ENCODE measurements at regions not wholly inside any gene's neighbourhood (a gene's known extent, or its start where the extent isn't known, plus 50 kb on each side); places are given as distances from the start of the nearest gene placed in this dataset.

DNA sequence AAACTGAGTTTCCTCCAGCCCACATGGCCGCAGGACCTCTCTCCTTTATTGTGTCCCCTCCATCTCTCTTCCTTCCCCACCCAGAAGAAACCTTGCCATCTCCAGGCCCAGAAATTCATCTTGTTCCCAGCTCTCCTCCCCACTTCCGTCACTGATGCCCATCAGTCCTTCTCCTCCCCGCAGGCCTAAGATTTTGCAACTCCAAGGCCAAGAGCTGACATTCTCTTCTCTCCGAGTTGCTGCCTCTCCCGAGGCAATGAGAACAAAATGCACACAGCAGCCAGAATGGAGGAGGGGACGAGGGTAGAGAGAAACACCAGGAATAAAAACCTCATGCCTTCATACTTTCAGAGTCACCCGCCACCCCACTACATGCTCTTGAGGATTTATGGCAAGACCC, 526.5 kb upstream of the PROK2 start:
- no peak for DNase-seq

DNA sequence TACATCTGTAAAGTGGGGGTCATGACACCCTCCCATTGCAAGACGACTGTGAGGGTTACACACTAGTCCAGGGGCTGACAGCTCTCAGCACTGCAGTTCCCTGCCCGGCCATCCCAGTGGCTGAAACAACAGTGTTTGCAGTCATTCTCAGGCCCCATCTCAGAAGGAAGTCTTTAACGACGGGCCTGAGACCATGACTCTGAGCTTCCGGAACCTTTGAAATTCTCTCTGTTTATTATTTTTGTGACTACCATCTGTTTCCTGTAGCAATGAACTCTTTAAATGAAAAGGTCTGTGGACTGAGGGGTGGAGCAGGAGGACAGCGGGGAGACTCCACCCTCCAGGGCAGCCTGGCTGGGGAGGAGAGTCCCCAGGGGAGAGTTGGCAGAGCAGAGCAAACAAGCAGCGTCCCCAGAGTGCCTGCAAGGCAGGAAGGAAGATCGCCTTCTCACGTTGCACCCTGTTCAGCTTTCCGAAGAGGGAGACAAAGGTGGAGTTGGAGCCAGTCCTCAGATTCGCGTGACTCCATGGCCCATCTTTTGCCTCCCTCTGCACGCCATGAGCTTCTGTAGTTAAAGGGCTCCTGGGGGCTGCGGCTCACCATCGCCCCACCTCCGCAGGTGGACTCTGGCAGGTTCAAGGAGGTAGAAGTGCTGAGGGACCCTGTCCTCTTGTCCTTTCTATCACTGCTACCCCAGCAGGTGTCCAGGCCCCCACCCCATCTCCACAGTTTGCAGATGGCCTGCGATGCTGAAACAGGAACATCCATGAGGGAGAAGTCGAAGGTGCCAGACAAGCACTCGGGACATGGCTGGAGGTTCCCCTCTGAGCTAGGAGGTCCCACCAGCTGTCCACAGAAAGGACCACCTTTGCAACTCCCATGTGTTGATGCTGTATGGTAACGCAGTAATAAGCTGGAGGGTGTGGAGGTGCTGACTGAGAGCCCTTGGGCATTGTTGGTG, 525.8 kb upstream of the PROK2 start:
- no peak for DNase-seq

DNA sequence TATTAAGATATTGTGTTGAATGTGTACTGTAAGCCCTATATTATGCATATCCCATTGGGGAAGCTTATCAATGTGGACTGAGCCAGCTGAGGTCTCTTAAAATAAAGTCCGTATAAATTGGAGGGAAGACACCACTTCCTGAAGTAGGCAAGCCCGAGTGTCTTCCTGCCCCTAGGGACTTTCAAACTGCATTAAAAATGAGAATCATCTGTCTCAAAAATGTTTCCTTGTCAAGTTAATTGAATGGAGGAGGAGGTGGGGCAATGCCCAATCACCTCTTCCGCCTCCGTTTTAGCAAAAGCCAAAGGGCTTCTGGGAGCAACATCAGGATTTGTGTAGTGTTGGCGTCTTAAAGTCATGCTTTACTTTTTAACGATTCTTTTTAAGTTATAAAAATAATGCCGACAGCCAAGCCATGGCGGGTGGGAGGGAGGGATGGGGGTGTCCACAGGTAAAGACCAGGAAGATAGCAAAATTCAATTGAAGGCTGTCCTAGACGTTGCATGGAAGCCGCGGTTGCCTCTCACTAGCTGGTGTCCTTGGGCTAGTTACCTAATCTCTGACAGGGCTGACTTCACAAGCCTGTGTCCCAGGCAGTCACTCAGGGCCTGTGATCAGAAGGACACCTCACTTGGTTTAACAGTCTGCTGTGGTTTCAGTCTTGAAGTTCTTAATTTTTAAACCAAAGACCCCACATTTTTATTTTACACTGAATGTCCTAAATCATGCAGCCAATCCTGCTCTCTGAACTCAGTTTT, 524.9 kb upstream of the PROK2 start:
- DNase-seq = no peak

DNA sequence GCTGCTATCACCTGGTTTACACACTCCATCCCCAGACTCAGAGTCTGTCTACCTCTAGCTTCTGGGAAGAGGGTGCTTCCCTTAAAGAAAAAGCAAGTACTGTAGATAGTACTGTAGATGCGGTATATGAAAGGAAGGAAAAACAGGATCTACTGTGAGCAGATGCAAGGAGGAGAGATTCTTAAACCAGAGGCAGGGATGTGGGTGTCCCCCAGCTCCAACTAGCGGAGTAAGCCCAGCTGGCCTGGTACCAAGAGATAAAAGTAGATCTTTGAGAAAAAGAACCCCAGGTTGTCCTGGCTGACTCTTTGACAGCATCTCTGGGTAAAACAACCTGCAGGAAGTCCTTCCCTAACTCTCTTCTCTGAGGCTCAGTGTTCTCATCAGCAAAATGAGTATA, 523.7 kb upstream of the PROK2 start:
- DNase-seq = no peak

DNA sequence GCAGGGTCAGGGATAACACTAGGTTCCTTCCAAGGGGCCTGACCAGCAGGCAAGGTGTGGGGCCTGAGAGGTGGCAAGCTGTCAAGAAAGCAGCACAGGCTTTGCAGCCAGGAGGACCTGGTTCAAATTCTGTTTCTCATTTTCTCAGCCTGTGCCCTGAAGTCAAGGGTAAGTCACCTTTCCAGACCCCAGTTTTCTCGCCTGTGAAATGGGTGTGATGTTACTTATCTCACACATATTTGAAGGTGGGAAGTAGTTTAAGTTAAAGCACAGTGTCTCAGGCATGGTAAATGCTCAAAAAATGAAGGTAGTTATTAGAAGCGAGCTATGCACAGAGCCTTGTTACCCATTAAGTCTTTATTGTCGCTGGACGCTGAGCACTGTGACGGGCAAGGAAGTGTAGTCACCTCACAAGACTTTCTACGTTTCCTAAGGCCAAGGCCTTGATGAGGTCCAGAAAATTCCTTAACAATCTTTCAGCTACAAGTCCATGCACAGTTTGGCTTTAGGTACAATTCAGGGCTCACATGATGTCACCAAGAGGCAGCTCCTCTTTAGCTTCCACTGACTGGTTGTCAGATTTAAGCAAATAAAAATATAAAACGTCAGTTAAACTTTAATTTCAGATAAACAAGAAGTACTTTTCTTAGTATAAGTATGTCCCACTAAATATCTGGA, 522.6 kb upstream of the PROK2 start:
- no peak for DNase-seq

DNA sequence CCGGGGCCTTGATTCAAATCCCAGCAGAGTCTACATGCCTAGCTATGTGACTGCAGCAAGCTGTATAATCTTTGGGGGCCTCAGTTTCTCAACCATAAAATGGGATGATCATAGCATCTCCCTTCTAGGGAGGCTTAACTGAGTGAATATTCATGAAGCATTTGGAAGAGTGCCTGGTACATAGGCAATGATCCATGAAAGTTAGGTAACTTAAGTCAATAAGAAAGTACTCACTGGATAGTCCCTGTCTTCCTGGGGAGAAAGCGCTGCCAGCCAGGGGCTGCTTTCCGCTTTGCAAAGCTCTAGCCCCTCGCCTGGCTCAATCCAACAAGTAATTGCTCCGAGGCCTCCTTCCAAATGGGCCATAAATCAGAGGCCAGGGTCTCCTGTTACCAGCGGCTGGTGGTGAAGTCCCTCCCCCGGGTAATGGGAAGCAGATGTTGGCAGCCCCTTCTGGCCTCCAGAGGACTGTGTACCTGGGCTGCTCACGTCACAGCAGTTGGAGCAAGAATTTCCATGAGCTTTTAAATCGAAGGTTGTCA, 521.9 kb upstream of the PROK2 start:
- DNase-seq = no peak

DNA sequence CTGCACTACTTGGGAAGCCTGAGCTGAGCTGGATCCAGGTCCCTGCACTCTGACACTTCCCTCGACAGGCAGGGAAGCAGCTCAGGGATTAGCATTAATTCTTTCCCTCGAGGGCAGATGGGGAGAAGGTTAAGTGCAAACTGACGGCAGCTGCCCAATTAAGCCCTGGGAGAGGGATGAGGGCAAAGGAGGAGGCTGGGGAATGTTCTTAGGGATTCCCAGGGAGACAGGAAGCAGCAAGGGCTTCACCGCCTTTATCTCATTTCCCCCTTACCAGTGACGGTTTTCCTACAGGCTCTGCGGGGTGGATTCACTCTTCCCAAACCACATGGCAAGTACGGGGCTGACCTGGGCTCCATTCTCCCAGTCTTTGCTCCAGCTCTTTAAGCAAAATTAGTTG, 519.0 kb upstream of the PROK2 start:
- DNase-seq = no peak

DNA sequence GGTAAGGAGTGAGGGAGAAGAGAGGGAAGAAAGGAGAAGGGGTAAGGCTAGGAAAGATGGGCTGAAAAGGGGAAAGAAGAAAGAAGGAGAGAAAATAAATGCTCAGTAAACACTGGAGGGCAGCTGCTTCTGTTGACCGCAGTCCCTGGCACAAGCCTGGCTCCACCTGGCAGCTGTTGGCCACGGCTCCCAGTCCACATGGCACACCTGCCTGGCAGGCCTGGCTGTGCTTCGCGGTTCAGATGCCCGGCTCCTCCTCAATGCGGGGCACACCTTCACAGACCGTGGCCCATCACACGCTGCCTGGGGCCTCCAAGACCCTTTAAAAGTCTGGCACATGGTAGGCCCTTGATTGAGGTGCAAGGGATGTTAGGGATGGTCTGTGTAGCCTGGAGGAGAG, 516.8 kb upstream of the PROK2 start:
- DNase-seq = no peak

DNA sequence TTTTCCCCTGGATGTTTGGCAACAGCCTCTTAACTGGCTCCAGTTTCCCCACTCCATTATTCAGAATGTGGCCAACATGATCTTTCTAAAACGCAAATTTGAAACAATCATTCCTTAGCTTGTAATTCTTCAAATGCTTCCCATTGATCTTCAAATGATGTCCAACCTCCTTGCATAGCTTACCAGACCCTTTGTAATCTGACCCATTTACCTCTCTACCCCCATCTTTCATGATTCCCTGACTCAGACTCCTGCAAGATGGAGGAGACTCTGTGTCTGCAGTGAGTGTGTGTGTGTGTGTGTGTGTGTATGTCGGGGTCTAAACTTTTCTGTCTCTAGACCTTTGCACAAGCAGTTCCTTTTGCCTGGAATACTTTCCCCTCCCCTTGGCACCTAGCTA, 515.7 kb upstream of the PROK2 start:
- no peak for DNase-seq

DNA sequence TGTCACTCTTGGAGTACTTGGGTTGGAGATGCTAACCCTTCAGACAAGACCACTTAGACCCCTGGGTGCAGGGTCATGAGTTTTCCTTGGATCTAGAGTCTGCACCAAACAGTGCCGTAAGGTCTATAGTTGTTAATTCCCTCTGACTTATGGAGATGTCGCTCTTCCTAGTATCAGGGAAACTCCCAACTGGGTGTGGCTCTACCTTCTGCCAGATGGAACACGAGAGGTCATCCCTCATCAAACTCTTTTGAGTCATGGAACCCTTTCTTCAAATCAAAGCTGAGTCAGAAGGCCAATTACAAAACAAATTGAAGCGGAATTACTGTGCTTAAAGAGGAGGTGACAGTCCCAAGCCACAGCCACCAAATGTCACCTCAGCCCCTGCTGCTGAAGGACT, 514.9 kb upstream of the PROK2 start:
- no peak for DNase-seq

DNA sequence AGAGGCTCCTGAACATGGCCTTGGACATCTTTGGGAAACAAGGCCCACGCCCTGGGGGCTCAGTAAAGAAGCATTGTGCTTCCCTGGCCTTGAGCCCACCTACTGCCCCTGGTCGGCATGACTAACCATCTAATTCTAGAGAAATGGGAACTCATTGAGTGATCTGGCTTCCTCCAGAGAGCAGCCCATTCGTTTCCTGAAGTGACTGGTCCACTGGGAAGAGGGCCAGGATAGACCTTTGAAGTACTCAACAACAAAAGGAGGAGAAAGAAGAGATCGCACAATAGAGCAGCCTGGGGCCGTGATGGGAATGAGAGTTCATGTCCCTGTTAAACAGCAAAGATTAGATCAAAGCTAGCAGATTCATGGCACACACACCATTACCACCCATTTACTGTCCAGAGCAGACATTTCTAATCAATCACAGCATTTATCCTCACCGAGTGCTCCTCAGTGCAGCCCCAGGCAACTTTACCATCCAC, 514.4 kb upstream of the PROK2 start:
- no peak for DNase-seq

DNA sequence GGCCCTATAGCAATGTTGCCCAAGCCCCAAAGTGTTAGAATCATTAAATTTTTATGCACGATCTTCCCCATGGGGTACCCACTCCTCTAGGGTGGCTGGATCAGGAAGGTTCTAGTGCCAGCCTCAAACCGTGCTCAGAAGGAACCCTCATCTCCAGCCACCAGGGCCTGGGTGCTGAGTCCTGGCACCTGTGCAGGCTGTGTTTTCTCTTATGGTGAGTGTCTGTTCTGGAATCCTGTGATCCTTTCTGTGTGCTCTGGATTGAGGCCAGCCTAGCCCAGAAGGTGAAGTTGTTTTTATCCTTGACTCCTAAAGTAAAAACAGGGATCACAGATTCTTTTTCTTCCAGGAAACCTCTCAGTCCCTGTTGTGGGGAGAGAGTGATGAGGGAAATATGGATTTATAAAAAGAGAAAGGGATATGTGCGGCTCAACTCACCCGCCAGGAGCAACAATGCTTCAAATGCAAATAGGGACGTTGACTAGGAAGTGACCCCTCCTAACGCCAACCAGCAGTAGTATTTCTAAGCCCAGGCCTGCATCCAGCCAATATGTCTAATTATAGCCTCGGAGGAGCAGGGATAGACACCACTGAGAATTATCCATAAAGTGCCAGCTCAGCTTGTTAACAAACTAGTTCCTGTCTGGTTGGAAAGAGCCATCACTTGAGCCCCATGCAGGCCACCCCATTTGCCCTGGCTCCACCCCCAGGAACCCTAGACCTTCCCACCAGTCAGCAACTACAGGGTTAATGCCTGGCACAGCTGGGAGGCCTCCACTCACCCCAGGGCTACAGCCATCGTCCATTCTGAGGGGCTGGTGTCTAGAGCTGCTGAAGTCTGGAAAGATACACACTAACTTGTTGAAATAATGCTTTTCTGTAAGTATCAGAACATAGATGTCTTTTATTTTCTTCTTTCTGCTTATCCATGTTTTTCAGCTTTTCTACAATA, 513.5 kb upstream of the PROK2 start:
- DNase-seq = no peak

DNA sequence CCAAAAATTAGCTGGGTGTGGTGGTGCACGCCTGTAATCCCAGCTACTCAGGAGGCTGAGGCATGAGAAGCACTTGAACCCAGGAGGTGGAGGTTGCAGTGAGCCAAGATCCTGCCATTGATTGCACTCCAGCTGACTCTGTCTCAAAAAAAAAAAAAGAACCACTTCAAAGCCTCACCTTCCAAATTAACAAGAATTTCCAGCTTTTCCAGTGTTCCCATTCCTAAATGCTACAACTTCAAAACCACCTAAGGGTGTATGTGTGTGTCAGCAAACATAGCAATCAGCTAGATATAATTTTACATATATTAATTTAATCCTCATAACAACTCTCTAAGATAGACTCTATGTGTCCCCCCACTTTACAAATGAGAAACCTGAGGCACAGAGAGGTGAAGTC, 512.5 kb upstream of the PROK2 start:
- no peak for DNase-seq

DNA sequence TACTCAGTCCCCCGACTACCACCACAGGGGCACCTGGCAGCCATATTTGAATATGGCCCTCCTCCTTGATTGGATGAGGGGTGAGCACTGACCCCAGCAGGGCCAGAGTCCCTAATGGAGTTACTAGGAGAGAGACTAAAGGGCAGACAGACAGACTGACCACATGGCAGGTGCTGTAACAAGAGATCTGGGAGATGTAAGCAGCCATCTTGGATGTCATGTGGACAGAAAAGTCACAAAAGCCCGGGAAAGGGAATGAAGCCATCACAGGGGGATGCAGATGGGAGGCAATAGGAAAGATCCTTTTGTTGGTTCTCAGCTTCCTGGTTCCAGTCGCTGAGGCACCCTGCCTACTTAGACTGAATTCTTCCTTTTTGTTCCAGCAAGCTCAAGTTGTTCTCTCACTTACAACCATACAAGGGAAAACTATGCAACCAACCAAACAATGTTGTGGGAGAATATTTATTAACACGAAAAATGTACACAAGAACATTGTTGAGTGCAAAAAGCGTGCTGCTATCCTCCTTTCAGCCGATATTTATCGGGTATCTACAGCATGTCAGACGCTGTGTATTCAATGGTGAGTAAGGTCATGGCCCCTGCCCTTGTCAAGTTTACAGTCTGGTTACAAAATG, 511.6 kb upstream of the PROK2 start:
- DNase-seq = no peak

DNA sequence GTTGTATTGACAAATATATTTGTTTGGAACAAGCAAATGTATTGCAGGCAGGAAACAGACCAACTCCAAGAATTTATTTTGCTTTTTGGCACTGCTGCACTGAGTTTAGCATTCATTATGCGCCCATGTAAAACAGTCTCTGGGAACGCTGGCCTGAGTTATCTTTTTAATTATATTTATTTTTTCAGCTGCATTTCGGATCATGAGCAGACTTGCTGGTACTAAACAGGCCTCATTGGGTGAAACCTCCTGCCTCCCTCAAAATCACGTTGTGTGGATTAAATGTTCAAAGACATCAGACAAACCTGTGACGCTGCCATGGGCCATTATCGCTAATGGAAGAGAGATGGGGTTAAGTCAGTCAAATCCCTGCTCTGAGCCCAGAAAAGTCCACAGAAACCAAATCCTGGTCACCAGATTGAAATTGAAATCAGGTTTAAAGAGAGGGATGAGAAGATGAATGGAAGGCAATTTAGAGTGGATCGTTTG, 511.1 kb upstream of the PROK2 start:
- no peak for DNase-seq

DNA sequence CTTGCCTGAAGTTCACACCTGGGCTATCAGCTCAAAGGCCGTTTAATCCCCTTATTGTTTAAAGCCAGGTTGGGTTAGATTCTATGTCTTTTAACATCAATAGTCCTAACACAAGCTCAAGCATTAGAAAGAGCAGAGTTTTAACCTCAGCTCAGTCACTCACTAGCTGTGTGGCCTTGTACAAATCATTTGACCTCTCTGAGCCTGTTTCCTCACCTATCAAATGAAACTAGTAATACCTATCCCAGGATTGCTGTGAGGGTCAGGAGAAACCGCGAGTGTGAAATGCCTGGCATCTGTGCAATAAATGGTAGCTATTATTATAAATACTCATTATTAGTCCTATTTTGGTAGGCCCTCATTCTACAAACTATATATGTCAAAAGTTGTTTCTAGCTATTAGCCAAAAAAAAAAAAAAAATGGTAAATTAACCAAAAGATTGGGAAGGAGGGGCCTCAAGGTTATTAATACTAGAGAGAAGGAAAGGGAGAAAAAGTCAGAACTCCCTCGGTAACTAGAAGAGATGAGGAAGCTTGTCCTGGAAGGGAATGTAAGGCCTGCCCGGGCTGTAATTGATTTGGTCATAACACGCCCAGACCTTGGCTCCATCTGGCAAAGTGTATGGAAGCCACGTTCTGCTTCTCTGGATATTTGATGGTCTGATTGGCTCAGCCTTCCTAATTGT, 510.5 kb upstream of the PROK2 start:
- no peak for DNase-seq

DNA sequence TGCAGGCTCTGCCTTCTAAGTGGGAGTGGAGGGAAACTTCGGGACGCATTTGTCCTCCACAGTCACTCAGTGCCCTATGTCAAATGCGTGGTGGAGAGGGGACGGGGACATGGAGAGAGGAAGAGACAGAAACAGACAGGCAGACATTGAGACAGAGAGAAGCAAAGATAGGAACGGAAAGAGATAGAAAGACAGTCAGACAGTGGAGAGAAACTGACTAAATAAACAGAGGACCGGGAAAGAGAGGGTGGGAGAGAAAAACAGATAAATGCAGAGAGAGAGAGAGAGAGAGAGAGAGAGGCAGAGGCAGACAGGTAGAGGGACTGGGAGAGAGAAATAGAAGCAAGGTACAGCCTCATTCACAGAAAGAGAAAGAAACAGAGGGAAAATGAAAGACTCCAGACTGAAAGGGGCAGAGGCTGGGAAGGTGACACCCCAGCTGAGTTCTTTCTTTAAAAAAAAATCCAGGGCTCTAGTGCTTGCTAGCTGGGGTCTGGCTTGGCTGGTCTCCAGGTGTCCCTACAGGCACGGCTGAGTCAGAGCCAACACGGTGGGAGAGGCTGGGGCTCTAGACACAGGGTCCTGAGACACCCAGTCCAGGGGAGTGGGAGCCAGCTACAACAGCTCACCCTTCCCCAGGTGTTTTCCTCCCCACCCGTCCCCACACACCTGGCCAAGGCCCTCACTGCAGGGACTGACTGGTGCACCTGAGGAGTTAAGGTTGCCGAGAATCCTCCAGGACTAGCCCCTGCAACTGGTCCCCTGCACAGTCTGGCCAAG, 506.1 kb upstream of the PROK2 start:
- no peak for DNase-seq

DNA sequence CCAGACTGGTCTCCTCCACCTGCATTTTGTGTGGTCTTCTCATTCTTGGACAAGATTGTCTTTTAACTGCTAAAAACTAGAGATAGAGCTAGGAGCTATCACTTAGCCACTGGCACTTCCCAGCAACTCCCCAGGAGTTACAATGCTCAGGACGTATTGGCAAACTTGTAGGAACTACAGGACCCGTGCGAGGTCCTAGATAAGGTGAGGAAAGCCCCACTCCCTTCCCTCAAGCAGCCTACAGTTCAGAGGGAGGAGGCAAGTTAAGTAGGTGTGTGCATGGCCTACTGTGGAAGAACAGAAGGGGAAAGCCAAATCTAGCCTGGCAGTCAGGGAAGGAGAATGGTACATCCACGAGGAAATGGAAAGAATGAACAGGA, 504.7 kb upstream of the PROK2 start:
- DNase-seq = no peak

DNA sequence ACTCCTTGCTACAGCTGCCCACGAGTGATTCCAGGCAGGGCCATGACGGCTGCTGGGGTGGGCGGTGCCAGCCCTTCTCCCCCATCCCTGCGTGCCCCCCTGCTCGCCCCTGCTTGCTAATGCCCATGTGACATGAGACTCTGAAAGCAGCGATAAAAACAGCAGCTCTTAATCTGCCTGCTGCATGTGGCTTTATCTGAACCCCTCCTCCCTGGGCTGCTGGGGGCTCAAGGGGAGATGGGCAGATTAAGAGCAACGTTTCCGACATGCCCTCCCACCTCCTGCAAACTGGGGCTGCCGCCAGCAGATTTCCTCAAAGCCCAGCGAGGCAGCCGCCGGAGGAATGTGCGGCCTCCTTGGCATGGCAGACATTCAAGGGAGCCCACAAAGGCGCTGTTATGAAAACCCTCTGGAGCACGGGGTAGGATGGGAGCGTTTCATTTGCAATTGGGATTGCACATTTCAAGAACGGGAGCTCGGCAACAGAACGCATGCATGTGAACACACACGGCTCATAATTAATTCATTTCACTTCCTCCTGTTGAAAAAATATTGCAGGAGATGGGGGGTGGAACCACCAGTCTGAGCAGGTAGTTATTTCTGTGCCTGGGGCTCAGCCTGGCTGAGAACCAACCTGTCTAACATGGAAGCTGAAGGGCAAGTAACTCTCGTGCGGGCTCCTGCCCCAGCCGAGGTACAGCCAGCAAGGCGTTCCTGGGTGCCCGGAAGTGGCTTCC, 504.2 kb upstream of the PROK2 start:
- no peak for DNase-seq
